Smooth muscle cell (in vitro differentiated cells): ENCODE measurements at regions not wholly inside any gene's neighbourhood (a gene's known extent, or its start where the extent isn't known, plus 50 kb on each side); places are given as distances from the start of the nearest gene placed in this dataset.
"Not testable (repeated sequence)": the region's sequence is repeated elsewhere in the genome, so short reads cannot be mapped to it uniquely, and the experiment has no call there.

Experiments used
- DNase-seq: peaks from one replicate; lab custom pipeline; 2025; ENCODE audit not compliant: unreplicated experiment; lab: John Stamatoyannopoulos, UW
- H2AFZ ChIP-seq: fragments of 200-600 bp; sonication (generic); 2 replicates; pipeline ENCODE4 v1.6.0; 2016; ENCODE audit warnings: antibody characterized with exemption, low read depth, mild to moderate bottlenecking
- H3F3A ChIP-seq: fragments of 200-600 bp; sonication (generic); 2 replicates; pipeline ENCODE4 v1.6.0; 2017; ENCODE audit warnings: antibody characterized with exemption, low read depth
- H3K27ac ChIP-seq: fragments of 200-600 bp; sonication (generic); 2 replicates; pipeline ENCODE4 v1.5.1; 2016; ENCODE audit warnings: low read depth, mild to moderate bottlenecking
- H3K27me3 ChIP-seq: fragments of 200-600 bp; sonication (generic); 2 replicates; pipeline ENCODE4 v1.6.1; 2016; ENCODE audit warnings: low read depth, mild to moderate bottlenecking
- H3K36me3 ChIP-seq: fragments of 200-600 bp; sonication (generic); 2 replicates; pipeline ENCODE4 v1.5.1; 2016; ENCODE audit warnings: low read depth
- H3K4me1 ChIP-seq: fragments of 200-600 bp; sonication (generic); 2 replicates; pipeline ENCODE4 v1.5.1; 2016; ENCODE audit warnings: low read depth
- H3K4me2 ChIP-seq: fragments of 200-600 bp; sonication (generic); 2 replicates; pipeline ENCODE4 v1.6.0; 2016; ENCODE audit warnings: mild to moderate bottlenecking
- H3K4me3 ChIP-seq: fragments of 200-600 bp; sonication (generic); 2 replicates; pipeline ENCODE4 v1.5.1; 2016; ENCODE audit warnings: mild to moderate bottlenecking
- H3K79me2 ChIP-seq: fragments of 200-600 bp; sonication (generic); 2 replicates; pipeline ENCODE4 v1.6.0; 2016; ENCODE audit warnings: low read depth, mild to moderate bottlenecking
- H3K9ac ChIP-seq: fragments of 200-600 bp; sonication (generic); 2 replicates; pipeline ENCODE4 v1.6.0; 2016; ENCODE audit warnings: low read depth
- H3K9me3 ChIP-seq: fragments of 200-600 bp; sonication (generic); replicated peaks from 2 replicates; pipeline ENCODE4 v1.5.1; 2016; ENCODE audit warnings: low read depth
- H4K20me1 ChIP-seq: fragments of 200-600 bp; sonication (generic); 2 replicates; pipeline ENCODE4 v1.6.0; 2016; ENCODE audit warnings: low read depth
- WGBS: methylation state at CpG from one replicate; pipeline ENCODE4 v1.1.7; 2016; ENCODE audit warnings: low lambda C conversion rate; 5-methylcytosine and 5-hydroxymethylcytosine counted together
- TF ChIP-seq, protein P1 (sequence below): fragments of 200-600 bp; sonication (generic); IDR thresholded peaks from 2 replicates; pipeline ENCODE4 v1.5.1; 2017; ENCODE audit warnings: borderline replicate concordance, mild to moderate bottlenecking, antibody characterized with exemption; ENCODE audit not compliant: insufficient read depth, poor library complexity, severe bottlenecking

DNA sequence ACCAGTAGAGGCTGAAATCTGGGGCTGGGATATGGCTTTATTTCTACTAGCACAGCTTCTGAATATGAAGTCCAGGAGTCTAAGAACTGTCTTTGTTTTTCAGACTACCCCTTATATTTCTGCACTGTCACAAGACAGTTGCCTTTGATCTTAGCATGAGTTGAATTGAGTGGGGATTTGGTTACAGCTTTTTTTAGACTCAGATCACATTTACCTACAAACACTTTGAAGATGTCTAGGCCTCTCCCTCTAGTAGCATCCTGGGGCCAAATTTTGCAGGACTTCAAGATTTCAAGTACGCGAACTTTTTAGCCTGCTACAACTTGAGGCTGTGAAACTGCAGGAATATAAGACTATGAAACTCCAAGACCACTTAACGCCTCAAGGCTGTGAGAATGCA lies 240.2 kb downstream of the NEBL start:
- H4K20me1 ChIP-seq = no peaks in the 10 kb centered on the region
- DNase-seq = no peak
- WGBS = 96% methylated on average over 3 of the region's 3 CpGs
- H3K27me3 ChIP-seq = no peaks in the 10 kb centered on the region
- H2AFZ ChIP-seq = no peak overlapping the region
- H3K79me2 ChIP-seq = no peaks in the 10 kb centered on the region
- TF ChIP-seq, protein P1, sequence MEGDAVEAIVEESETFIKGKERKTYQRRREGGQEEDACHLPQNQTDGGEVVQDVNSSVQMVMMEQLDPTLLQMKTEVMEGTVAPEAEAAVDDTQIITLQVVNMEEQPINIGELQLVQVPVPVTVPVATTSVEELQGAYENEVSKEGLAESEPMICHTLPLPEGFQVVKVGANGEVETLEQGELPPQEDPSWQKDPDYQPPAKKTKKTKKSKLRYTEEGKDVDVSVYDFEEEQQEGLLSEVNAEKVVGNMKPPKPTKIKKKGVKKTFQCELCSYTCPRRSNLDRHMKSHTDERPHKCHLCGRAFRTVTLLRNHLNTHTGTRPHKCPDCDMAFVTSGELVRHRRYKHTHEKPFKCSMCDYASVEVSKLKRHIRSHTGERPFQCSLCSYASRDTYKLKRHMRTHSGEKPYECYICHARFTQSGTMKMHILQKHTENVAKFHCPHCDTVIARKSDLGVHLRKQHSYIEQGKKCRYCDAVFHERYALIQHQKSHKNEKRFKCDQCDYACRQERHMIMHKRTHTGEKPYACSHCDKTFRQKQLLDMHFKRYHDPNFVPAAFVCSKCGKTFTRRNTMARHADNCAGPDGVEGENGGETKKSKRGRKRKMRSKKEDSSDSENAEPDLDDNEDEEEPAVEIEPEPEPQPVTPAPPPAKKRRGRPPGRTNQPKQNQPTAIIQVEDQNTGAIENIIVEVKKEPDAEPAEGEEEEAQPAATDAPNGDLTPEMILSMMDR = no peak
- H3F3A ChIP-seq = no peaks in the 10 kb centered on the region
- no peak overlapping the region for H3K4me3 ChIP-seq
- no peaks in the 10 kb centered on the region for H3K9me3 ChIP-seq
- H3K4me1 ChIP-seq = no peaks in the 10 kb centered on the region
- no peaks in the 10 kb centered on the region for H3K36me3 ChIP-seq
- H3K9ac ChIP-seq = no peak overlapping the region
- no peak overlapping the region for H3K27ac ChIP-seq
- H3K4me2 ChIP-seq = no peak overlapping the region

DNA sequence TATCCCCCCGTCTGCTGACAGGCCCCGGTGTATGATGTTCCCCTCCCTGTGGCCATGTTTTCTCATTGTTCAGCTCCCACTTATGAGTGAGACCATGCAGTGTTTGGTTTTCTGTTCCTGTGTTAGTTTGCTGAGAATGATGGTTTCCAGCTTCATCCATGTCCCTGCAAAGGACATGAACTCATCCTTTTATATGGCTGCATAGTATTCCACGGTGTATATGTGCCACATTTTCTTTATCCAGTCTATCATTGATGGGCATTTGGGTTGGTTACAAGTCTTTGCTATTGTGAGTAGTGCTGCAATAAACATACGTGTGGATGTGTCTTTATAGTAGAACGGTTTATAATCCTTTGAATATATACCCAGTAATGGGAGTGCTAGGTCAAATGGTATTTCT lies 244.7 kb downstream of the NEBL start:
- not testable (repeated sequence) for H3K79me2 ChIP-seq, H4K20me1 ChIP-seq, H3K4me1 ChIP-seq, H3K27ac ChIP-seq, H3K36me3 ChIP-seq, H3K4me3 ChIP-seq, H3F3A ChIP-seq, H3K9me3 ChIP-seq, DNase-seq, H3K9ac ChIP-seq, H2AFZ ChIP-seq, H3K27me3 ChIP-seq, H3K4me2 ChIP-seq
- 93% methylated on average over 5 of the region's 5 CpGs for WGBS

DNA sequence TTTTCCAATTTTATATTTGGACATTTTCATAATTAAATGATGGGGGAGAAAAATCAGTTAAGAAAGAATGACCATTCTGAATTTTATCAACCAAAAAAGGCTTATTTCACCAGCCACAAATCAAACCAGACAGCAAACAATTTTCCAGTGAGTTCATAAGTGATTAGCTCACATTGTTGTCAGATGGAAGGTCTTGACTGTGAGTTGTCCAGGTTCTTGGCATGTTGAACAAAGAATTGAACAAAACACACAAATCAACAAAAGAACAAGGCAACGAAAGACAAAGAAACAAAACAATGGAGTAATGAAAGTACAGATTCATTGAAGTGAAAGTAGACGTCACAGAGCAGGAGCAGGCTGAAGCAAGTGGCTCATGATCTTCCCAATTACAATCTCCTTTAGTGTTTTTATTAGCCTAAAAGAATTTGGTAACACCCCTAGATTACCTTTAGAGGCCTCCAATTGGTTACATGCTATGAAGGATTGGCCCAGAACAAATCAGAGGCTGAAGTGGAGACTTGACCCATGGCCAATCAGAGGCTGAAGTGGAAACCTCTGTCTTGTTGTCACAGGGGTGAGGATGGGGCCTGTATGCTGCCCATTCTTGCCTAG lies 248.7 kb downstream of the NEBL start:
- Histone ChIP-seq H3K9me3 (no peaks in the 10 kb centered on the region), H4K20me1 (no peaks in the 10 kb centered on the region), H3K27ac (no peak overlapping the region), H3F3A (no peaks in the 10 kb centered on the region), H3K79me2 (no peaks in the 10 kb centered on the region), H3K4me1 (no peaks in the 10 kb centered on the region), H3K36me3 (no peaks in the 10 kb centered on the region), H3K27me3 (no peaks in the 10 kb centered on the region), H3K4me3 (no peak overlapping the region), H3K9ac (no peak overlapping the region), H2AFZ (no peak overlapping the region), H3K4me2 (no peak overlapping the region)
- no peak for DNase-seq
- TF ChIP-seq, protein P1 = no peak
- WGBS = 88% methylated on average over 2 of the region's 2 CpGs

DNA sequence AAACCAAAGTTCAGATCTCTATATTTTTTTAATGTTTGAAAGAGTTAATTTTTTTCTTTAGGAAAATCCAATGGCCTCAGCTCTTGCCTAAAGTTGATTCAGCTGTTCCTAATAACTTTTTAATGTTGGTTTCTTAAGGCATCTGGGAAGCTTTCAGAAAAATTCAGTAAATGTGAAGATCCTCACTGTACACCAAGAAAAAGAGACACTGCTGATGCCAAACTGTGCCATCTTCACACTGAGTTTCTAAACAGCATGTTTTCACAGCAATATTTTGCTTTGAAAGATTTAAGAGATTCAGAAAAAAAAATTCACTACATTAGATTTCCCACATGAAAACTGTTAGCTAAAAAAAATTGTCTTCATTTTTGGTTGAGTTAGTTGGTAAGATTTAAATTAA lies 249.4 kb downstream of the NEBL start:
- Histone ChIP-seq H3K4me1 (no peaks in the 10 kb centered on the region), H3K9ac (no peak overlapping the region), H3F3A (no peaks in the 10 kb centered on the region), H3K4me3 (no peak overlapping the region), H3K79me2 (no peaks in the 10 kb centered on the region), H3K36me3 (no peaks in the 10 kb centered on the region), H4K20me1 (no peaks in the 10 kb centered on the region), H3K9me3 (no peaks in the 10 kb centered on the region), H3K27me3 (no peaks in the 10 kb centered on the region), H3K4me2 (no peak overlapping the region), H3K27ac (no peak overlapping the region), H2AFZ (no peak overlapping the region)
- no peak for DNase-seq
- TF ChIP-seq, protein P1 = no peak
